ENCODE measurements at regions not wholly inside any gene's neighbourhood (a gene's known extent, or its start where the extent isn't known, plus 50 kb on each side); places are given as distances from the start of the nearest gene placed in this dataset.

- TF ChIP-seq CSRNP3 (CRISPR knock-in tag; IDR thresholded peaks at IDR 0.05) (no peak), TCF4 (CRISPR knock-in tag; IDR thresholded peaks at IDR 0.05; ENCODE audit: borderline replicate concordance) (no peak), ESRRG (CRISPR knock-in tag; IDR thresholded peaks at IDR 0.05) (no peak), CSDC2 (CRISPR knock-in tag; IDR thresholded peaks at IDR 0.05) (no peak), TSHZ2 (CRISPR knock-in tag; IDR thresholded peaks at IDR 0.05) (no peak), ARNTL (CRISPR knock-in tag; IDR thresholded peaks at IDR 0.05; ENCODE audit: borderline replicate concordance, low read depth) (no peak), POU6F1 (CRISPR knock-in tag; IDR thresholded peaks at IDR 0.05; ENCODE audit: borderline replicate concordance, low read depth) (no peak), PATZ1 (CRISPR knock-in tag; IDR thresholded peaks at IDR 0.05; ENCODE audit: borderline replicate concordance) (no peak), ZNF565 (CRISPR knock-in tag; conservative IDR thresholded peaks at IDR 0.05; ENCODE audit: low read depth) (no peak), RARB (CRISPR knock-in tag; IDR thresholded peaks at IDR 0.05) (no peak), BACH2 (CRISPR knock-in tag; IDR thresholded peaks at IDR 0.05; ENCODE audit: borderline replicate concordance) (no peak)
Measured at GRCh38 chr13:56615572-56615971, 525.1 kb upstream of the PRR20A start.
